Activated CD4-positive, alpha-beta T cell treated with anti-CD3 and anti-CD28 coated beads, Interleukin-2, Interleukin-4, amounts not matched to agents 100 ng/mL and 50 ng/mL, durations not matched to agents 16 hours and 8 hours (primary cell): ENCODE measurements at regions not wholly inside any gene's neighbourhood (a gene's known extent, or its start where the extent isn't known, plus 50 kb on each side); places are given as distances from the start of the nearest gene placed in this dataset.

Experiments used
- DNase-seq: peaks from one replicate; pipeline ENCODE4 v3.0.0-alpha.2; 2020; ENCODE audit warnings: low spot score

DNA sequence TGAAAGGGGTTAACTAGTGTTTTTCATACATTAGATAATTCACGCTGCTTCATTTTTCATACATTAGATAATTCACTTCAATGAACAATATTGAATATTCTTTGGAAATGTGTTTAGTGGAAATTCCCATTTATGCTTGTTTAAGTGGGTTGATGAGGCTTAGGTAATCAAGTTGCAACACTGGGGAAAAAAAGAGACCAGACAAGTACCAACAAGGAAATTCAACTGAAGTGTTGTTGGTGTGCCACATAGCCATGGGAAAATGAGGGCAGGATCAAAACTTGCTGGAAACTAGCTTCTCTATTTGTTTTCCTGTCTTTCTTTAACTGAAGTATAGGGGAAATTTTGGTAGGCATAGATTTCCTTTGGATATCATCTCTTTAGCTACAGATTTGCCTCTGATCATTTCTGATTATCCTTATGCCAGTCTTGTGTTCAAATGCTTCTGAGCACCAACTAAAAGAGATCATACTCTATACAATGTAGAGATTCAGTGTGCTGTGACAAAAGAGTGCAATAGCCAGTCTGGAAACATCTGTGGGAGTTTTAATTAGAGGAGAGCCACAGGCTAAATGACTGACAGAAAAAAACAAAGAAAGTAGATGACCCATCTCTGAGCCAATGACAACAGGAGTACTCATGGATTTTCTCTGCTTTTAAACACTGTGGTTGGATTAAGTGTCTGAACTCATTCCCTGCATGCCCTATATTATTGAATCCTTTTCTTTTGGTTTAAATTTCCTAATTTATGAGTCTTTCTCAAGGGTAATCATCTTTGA, 67.6 kb upstream of the CTSC start:
- no peak for DNase-seq

DNA sequence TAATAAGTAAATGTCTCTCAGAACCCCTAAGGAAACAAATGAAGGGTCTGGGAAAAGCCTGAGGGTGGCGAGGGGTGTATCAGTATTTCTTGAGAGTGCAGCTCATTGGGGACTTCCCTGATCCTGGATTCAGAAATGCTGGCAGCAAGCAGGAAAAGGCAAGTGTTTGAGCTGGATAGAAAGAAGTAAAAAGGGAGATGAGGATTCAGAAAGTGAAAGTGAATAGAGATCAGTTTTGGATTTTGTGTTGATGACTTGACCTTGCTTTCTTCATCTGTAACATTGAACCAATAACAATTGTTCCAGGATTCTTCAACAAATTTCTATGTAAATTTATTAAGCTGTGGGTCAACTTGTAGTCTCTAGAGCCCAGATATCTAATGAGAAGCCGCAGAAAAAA, 66.9 kb upstream of the CTSC start:
- no peak for DNase-seq

DNA sequence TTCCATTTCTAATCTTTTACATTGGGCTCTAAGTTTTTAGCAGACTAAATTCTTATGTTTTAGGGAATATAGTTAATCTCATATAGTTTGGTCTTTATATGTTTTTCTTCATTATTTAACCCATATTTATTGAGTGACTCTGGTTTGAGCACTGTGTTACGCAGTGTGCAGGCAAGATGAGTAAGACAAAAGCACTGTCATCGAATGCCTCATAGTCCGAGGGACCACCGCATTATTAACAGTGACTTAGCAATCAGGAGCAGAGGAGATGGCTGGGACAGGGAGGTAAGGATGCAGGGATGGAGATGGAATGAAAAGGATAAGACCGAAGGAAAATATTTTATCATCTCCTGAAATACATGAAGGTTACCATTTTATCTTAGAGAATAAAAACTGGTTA, 65.2 kb upstream of the CTSC start:
- DNase-seq, result no peak

DNA sequence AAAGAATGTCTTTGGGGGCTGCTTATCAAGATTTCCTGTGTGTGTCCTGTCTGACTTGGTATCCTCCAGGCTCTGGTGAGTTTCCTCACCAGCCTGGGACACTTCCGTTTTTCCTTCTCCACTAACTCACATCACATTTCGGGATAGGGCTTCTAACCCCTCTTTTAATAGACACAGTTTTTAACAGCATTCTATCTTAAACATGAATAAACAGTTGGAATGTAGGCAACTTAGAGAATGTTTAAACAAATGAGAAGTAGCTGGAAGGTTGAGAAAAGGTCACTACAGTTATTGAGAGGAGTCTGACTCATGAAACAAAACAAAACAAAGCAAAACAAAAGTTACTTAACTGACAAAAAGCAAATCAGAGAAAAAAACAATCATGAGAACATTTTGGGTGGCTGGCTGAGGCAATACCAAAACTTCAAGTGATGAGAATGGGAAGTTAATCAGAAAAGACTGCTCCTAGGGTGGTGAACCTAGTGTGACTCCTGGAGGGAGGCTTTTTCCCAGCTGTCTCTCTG, 64.7 kb upstream of the CTSC start:
- DNase-seq, result no peak

DNA sequence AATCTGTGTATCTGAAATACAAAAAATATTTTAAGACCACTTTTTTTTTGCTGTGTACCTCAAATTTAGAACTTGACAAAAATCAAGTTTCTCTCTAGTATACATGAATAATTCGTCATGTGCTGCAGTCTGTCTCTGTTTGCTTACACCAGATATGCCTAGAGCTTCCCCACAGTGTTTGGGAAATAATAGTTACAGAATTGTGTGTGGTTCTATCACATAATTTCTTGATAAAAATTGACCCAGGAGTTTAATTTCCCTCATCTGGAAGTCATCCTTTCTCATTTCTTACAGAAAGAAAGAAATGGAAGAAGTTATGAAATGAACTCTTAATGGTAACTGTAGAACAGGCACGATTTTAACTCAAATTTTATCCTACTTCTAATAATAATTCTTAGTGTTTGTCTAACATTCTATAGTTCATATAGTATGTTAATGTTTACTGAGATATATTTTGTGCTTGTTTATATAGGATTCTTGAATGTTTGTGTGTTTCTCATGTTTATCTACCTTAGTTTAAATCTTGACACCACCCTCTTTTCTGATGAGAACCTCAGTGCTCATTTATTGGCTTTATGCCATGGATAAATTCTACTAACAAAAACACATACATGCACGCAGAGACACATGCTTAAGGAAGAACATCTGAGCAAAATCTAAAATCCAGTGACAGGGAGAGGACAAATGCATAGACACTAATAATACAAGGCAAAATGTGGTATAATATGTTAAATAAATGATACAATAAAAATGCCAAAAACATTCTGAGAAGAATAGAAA, 61.4 kb upstream of the CTSC start:
- no peak for DNase-seq

DNA sequence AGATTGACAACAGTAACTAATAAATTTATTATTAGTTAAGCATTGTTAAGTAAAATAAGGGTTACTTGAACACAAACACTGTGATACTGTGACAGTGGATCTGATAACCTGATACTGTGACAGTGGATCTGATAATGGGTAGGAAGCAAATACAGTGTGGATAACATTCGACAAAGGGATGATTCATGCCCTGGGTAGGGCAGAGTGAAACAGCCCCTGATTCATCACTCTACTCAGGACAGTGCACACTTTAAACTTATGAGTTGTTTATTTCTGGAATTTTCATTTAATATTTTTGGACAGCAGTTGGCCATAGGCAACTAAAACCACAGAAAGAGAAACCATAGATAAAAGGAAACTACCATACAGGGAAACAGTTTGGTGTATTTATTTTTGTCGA, 60.8 kb upstream of the CTSC start:
- DNase-seq, result no peak

DNA sequence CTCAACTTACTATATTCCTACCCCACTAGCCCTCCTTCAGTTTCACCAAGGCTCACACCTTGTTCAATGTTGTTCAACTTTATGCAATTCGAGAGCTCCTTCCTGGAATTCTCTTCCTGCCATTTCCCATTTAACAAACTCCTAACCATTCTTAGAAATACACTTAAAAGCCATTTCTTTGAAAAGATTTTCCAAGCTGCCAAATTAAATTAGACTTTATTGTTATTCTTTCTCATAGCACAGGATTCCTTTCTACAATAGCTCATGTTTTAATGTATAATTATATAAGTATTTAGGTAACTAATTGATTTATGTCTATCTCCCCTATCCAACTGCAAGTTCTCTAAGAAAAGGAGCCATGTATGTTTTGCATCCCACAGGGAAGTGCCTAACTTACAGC, 52.7 kb upstream of the CTSC start:
- DNase-seq, result no peak

DNA sequence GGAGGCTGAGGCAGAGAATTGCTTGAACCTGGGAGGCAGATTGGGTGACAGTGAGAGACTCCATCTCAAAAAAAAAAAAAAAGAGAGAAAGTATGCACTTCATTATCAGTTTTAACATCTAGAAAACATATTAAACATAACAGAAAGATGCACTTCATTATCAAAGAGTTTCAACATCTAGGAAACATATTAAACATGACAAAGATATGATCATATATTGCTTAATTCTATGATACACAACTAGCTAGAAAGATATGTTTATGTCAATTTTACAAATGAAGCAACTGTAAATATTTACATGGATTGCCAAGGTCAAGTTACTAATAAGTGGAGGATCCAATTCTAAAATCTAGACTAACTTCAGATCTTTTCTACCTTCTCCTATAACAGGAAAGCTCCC, 50.4 kb upstream of the CTSC start:
- DNase-seq, result no peak
